HG03280 (cell line): ENCODE measurements at regions not wholly inside any gene's neighbourhood (a gene's known extent, or its start where the extent isn't known, plus 50 kb on each side); places are given as distances from the start of the nearest gene placed in this dataset.
A peak's percentile ranks its signal among the peaks of the same experiment; 100 is the strongest.

Experiments used
- ATAC-seq: cut with Tn5 transposase; IDR thresholded peaks from one replicate; pipeline ENCODE4 v1.9.1; 2021; ENCODE audit warnings: mild to moderate bottlenecking, moderate library complexity; ENCODE audit not compliant: unreplicated experiment

DNA sequence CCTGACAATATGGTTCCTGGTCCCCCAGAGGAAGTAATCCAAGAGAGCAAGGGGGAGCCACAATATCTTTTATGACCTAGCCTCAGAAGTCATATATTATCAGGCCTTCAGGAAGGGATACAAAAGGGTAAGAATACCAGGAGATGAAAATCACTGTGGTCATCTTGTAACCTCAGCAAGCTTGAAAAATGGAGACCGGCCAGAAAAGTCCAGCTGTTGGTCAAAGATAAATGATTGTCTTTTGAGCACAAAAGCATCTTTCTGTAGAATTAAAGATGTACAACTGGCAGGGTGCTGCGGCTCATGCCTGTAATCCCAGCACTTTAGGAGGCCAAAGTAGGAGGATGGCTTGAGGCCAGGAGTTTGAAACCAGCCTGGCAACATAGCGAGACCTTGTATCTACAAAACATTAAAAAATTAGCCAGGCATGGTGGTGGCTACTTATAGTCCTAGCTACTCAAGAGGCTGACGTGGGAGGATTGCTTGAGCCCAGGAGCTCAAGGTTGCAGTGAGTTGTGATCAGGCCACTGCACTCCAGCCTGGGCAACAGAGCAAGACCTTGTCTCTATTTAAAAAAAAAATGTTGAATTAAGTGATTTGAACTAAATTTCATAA, 118.0 kb upstream of the MARCKS start:
- no peak for ATAC-seq

DNA sequence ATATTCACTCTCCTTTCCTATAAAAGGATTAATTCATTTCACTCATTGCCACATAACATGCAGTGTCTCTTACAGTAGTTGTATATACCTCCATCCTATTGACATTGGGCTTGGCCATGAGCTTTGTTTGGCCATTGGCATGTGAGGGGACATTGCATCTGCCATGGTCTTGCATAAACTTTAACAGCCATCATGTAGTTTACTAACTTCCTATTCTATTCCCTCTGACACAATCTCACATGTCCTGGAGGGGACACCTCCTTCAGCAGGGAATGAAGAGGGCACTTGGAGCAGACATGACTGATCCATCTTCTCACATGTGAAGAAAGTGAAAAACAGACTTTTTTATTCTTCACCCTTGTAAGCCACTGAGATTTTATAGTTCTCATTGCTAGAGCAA, 115.5 kb upstream of the MARCKS start:
- no peak for ATAC-seq

DNA sequence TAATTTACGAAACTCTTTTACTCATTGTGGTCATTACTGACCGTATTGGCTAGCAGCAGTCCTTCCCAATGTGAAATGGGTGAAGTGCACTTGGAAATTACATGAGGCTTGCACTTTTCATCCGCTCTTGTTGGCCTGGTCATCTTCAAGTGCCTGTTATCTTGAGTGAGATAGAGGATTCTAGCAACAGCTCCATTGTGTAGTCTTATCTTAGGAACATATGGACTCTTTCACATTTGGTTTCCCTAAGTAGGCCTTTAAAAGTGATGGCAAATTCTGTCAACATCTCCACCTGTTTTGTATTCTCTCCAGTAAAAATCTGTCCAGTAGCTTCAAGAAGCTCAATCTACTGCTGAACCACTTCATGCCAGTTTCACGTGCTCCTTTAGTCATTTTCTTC, 114.8 kb upstream of the MARCKS start:
- ATAC-seq: no peak

DNA sequence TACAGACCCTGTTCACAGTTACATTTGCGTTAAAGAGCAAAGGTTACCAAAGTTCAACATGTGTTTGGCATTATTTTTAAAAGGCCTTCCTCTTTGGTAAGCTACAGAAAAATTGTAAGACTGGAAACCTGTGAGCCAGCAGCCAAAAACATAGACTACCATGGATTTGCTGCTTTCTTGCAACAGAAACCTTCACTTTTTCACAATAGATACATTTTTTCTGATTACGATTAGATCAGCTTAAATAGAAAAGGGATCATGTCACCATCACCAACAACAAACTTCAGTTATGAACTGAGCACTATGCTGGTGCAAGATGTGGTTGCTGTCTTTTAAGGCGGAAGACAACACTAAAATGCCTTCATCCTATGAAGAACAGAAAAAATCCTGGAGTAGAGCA, 112.3 kb upstream of the MARCKS start:
- ATAC-seq: no peak

DNA sequence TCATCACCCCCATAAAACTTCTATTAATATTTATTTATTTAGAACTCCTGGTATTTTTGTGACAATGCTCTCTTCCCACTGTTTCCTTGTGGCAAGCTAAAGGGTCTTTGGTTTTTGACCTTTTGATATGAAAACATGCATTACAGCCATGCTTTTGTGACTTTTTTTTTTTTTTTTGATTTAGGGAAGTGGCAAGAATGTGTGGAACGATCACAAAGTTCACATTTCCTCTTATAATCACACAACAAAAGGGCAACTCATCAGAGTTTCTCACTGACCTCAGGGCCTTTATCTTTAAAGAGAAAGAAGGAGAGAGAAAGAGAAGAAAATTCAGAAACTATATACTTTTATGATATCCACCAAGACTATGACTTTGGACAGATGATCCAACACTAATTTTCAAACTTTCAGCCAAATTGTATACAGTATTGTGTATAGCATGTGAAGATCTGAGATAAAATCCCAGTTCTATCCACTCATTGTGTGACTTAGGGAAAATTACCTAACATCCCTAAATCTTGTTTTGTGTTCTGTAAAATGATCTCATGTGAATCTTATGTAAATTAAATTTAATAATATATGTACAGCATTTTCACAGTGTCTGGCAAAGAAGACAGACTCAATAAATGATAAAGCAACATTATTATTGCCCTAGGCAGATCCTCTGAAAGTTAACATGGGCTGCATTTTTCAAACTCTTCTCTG, 106.8 kb upstream of the MARCKS start:
- no peak for ATAC-seq

DNA sequence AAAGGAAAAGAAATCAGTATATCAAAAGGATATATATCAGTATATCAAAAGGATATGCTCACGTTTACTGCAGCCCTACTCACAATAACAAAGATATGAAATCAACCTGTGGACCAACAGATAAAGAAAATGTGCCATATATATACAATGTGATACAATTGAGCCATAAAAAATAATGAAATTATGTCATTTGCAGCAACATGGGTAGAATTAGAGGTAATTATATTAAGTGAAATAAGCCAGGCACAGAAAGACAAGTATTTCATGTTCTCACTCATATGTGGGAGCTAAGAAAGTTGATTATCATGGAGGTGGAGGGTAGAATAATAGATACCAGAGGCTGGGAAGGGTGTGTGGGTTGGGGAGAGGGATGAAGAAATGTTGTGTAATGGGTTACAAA, 102.9 kb upstream of the MARCKS start:
- no peak for ATAC-seq

DNA sequence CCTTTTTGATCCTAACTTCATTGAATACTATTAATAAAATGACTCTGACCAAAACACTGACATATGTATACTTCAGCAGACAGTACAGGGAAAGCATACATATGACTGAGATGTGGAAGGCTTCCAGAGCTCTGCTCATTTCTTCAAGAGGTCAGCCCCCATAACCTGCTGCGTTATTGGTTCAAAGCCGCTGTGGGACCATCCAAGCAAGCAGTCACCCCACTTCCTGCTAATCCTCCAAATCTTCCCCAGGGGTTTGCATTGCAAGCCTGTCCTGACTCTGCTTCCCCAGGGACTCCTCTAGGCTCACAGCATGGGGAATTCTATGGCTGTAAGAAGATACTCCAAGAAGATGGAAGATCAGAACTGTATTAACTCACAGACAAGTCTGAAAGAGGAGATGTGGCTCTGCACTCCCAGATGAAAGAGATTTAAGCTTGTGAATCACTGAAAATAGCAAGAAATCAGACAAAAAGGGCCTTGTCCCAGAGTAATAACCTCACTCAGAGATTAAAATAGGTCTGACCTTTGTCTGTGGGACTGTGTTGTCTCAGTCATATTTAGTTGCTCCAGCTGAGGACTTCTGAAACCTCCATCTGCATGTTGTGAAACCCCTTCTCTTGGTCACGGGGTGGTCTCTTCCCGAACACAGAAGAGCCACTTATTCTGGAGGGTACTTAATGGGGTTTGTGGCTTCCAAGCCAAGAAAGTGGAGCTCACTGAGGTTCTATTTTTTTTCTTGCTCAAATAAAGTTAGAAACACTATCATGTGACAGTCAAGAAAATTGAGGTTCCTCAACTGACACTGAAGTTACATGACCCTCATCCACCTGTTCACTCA, 101.5 kb upstream of the MARCKS start:
- peak; percentile 85 for ATAC-seq

DNA sequence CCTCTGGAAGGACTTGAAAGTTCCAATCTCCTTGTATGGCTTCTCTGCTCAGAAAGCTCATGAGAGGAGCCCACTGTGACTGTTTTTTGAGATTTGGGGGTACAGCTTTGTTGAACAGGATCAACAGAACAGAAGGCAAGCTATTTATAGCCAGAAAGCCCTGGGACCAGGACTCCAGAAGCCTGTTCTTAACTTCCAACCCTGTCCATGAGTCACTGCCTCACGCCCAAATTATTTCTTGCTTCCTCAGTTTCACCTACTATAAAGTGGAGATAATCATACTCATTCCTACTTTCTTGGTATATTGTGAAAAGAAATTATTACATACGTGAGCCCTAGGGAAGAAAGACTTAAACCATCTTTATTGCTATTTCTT, 100.9 kb upstream of the MARCKS start:
- no peak for ATAC-seq

DNA sequence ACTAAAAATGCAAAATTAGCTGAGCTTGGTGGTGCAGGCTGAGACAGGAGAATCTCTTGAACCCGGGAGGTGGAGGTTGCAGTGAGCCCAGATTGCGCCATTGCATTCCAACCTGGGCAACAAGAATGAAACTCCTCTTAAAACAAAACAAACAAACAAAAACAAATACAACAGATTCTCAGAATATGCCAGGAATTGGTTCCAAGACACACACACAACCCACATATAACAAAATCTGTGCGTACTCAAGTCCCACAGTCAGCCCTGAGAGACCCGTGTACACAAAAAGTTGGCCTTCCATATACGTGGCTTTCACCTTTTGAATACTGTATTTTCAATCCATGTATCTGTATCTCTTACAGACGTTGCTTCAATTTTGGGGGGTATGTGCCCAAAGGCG, 98.9 kb upstream of the MARCKS start:
- ATAC-seq: no peak

DNA sequence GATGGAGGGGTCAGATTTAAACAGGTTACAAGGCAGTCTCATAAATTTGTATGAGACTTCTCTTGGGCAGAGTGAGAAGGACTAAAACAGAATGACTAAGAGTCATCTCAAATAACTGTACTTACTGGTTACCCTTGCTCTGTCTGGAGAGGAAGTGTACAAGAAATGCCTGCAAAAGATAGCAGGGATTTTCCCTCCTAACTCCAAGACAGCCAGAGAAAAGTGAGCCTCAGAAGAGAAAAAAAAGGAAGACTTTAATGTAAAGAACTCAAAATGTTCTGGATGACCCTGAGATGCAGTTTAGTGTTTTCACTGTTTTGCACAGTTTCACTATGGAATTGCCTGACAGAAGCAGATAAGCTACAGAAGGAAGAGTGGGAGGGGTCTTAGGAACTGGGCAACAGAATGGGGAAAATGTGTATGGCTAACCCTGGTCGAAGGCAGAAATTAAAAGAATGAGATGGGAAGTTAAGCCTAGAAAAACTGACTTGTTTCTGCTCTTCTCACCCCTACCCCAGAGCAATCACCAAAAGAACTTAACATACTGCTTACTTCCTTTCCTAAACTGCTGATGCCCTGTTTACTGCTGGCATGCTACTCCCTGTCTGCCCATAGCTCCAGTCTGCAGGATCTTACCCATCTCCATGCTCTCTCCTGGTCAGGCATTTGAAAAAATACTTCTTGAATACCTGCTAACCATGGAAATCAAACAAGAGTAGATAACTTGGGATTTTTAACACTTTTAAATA, 98.1 kb upstream of the MARCKS start:
- ATAC-seq: no peak

DNA sequence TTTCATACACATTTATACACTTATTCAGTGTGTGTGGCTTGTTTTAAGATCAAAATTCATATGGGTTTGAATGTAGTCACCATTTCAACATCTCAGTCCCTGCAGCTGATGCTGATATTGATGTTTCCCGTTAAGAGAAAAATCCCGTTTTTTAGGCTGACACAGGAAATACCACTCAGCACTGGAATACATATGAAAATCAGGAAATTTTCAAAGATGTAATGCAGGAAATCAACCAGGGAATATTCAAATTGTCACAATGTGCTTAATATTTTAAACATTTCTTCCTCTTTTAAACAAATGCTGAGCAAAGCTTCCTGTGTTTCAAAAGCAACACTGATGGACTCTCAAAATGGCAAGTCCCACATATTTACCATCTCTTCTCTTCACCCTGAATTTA, 94.5 kb upstream of the MARCKS start:
- no peak for ATAC-seq

DNA sequence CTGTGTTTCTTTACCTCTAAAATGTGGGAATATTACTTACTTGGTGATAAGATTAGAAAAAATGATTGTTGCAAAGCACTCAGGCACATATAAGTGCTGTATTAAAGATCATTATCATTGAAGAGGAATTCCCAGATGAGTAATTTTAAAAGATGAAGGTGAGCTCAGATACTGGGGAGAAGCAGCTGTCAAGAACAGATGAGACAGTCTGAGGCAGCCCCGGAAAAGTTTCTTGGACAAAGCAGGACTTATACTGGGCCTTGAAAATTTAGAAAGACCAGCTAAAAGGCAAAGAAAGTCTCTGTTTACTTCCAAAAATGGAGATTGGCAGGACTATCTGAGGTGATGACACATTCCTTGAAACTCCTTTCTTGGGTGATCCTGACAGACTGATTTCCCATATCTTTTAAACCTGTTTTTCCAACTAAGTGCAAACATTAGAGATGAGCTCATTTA, 93.8 kb upstream of the MARCKS start:
- ATAC-seq: no peak

DNA sequence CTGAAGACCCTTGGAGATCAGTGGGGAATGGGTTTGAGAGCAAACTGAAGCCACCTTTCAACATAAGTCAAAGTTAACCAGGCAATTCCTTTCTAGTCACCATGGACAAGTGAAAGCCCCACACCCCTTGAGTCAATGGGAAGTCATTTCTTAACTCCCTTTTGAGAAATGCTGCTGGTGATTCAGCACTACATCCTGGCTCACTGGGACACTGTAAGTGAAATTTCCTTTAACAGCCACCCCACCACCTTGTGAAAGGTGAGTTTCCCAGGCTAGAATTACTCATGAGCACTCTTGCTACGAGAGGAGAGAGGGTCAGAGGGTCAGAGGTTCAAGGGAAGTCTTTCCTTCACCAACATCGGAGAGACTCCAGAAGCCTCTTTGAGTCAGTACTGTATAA, 93.3 kb upstream of the MARCKS start:
- ATAC-seq: no peak

DNA sequence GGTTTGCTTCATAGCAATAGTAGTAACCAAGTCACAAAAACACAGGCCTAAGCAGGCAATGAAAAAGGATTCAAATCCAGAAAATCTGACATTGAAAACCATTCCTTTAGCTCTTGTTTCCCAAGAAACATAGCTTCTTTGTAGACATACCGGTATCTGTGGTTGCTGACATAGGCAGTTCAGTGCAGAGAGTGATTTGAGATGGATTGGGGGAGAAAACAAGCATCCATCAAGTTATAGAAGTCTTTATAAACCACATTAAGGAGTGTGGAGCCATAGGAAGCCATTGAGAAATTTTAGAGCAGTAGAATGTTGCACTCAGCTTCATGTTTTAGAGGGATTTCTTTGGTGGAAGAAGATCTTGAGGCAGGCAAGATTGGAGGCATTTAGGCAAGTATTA, 91.2 kb upstream of the MARCKS start:
- ATAC-seq: no peak

DNA sequence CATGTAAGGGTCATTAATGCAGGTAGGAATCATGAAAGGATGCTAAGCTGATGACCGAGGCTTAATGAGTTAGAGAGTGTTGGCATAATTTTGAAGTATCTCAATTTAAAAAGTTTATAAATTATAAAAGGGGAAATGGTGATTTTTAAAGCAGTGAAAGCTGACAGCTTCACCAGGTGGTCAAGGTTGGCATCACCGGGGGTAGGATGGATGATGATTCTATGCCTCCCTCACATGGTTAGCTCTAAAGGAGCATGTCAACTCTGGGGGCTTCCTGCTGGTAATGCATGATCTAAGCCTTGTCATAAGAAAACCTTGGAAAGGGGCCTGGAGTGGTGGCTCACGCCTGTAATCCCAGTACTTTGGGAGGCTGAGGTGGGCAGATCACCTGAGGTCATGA, 89.2 kb upstream of the MARCKS start:
- ATAC-seq: no peak

DNA sequence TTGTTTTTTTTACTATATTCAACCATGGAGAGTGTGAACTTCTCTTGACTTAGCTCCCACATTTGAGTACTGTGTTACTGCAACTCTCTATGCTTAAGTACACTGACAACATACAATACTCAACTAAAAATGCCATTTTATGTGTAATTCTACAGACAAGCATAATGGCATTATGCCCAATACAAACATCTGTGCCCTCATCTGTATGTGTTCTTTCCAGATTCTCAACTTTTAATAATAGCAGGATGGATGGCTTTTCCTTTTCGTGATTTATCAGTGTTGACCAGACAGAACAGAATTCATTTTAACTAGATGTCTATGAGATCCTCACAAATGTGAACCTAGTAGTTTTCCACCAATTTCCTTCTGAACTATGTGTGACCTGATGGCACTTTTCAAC, 84.2 kb upstream of the MARCKS start:
- ATAC-seq: no peak

DNA sequence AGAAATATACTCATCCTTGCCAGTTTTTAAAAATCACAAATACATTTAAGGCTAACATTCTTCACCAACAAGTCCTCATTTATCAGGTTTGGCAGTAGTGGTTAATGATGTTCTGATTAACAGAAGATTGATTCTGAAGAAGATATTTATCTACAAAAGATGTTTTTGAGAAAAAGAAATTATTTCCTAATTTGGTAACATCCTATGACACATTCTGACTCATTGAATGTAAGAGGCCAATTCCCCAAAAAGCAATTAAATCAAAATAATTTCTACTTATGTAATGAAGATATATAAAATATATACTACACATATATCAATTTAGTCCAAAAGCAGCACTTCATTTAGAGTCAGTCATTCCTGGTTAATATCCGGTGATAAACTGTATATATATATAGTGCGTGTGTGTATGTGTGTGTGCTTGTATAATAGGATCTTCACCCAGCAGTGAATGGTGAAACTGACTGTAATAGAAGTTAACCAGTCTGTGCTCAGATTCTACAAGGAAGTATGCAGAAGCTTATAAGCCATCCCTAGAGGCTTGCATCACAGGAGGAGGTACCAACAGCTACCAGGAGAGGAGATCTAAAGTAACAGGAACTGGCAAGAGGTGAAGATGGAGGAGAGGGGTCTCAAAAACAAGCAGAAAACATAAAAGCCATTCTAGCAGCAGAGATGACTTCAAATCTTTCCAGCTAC, 82.9 kb upstream of the MARCKS start:
- ATAC-seq: no peak

DNA sequence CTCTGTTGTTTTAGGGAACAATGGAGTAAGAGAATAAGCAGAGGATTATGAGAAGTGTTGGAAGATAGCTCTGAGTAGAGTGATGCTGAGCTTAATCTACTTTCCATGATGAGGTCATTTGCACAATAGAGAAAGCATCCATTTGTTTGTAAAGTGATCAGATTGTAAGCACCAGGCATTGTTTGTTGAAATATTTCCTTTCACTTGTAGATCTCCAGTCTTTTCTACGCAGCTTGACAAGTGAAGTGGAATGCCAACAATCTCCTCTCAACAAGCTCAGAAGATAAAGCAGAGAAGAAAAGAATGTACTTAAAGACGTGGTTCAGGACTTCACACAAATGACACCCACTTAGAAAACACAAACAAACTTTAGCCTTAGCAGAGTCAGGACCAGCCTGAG, 80.1 kb upstream of the MARCKS start:
- ATAC-seq: no peak

DNA sequence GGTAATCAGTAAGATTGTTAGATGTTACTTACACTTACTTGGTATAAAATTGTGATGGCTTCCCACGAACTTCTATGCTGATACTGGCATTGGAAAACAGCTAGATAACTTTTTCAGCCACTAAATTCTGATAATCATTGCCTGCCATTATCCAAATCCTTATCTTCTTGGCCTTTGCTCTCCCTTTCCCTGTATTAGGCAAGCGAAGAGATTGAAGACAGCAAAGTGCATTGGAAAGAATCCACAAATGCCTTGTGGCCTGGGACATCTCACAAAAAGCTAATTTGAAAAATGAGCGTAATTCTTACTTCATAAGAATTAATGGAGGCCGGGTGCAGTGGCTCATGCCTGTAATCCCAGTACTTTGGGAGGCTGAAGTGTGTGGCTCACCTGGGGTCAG, 79.5 kb upstream of the MARCKS start:
- ATAC-seq: no peak

DNA sequence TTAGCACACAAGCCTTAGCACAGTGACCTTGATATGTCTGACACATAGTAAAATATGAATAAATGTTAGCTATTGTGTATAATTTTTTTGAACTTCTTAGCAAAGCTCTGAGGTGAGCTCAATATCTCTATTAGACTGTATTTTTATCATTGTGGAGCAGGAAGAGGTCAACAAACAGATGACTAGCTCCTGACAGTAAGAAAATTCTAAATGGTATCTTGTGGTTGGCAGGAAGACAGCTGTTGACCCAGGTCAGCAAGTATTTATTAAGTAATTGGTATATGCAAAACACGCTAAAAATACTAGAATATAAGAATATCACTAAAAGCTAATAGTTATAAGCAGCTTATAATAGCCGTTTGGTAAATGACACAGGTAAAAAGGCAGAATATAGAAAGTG, 77.5 kb upstream of the MARCKS start:
- ATAC-seq: no peak

DNA sequence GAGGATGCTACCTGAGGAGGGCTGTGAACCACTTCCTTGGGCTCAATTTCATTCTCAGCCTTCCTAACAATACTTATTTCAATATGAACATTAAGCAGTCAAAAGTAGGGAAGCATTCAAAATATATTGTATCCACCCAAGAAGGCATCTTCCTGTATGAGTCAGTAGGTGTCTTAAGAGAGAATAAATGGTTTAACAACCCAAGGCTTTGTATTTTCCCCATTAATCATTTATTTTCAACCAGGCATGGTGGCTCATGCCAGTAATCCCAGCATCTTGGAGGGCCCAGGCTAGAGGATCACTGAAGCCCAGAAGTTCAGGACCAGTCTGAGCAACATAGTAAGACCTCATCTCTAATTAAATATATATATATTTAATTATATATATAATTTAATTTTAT, 74.5 kb upstream of the MARCKS start:
- no peak for ATAC-seq
